GM18508 (cell line): ENCODE measurements at regions not wholly inside any gene's neighbourhood (a gene's known extent, or its start where the extent isn't known, plus 50 kb on each side); places are given as distances from the start of the nearest gene placed in this dataset.

Experiments used
- ATAC-seq: cut with Tn5 transposase; IDR thresholded peaks from one replicate; pipeline ENCODE4 v1.9.1; 2021; ENCODE audit warnings: moderate number of reproducible peaks; ENCODE audit not compliant: insufficient read depth, unreplicated experiment

- ATAC-seq, result no peak
These were observed 84.7 kb downstream of the CDC42EP3 start for GRCh38 chr2:37586663-37587317.

DNA sequence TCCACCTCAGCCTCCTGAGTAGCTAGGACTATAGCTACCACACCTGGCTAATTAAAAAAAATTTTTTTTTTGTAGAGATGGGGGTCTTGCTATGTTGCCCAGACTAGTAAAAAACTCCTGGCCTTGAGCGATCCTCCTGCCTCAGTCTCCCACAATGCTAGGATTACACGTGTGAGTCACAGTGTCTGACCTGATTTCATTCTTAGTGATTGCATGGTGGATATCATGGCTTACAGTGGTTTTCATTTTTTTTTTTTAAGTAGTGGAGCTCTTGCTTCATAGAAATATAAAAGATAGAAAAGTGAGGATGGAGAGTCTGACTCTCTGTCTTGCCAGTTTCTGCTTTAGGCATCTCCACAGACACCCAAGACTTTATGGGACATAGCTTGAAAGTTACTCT lies 83.6 kb downstream of the CDC42EP3 start:
- no peak for ATAC-seq

- ATAC-seq, result no peak
These were observed 83.1 kb downstream of the CDC42EP3 start for GRCh38 chr2:37588316-37588777.

- ATAC-seq, result no peak
These were observed 82.1 kb downstream of the CDC42EP3 start for GRCh38 chr2:37589298-37589697.

DNA sequence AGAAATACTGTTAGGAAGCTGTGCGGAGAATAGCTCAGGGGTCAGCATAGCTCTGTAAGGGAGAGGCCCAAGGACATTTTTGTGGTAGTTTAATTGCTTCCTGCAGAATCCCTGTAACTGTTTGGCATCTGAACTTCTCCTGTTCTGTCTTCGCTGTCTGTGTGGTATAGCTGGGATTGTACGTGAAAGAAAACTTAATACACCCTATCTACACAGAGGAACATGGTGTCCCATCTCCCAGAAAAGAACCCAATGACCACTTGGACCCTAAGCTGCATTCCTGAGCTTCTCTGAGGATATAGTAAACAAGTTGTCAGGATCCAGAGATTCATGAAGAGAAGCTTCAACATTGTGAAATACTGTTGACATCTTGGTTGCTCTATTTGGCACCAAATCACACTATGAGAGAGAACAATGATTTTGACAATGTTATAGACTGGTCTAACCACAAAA lies 81.3 kb downstream of the CDC42EP3 start:
- no peak for ATAC-seq
